ENCODE measurements at regions not wholly inside any gene's neighbourhood (a gene's known extent, or its start where the extent isn't known, plus 50 kb on each side); places are given as distances from the start of the nearest gene placed in this dataset.
A peak's percentile ranks its signal among the peaks of the same experiment; 100 is the strongest.

DNA sequence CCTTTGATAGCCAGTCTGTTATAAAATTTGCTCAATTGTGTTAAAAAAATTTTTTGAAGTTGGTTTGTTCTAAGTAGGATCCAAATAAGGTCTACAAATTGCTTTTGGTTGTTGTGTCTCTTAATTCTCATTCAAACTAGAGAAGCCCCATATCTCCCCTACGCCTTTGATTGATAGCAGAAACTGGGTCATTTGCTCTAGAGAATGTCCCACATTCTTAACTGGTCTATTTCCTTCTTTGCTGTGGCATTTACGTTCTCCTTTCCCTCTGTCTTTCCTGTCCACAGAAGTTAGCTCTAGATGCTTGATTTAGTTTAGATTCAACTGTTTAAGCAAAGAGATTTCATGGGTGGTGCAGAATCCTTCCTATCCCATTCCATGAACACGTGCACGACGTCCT is 174.6 kb upstream of the SVIL start:
- WGBS, 2 donors: 91 to 97% methylated on average over 5 of the region's 5 CpGs
- peaks cover 28 to 39% of the 10 kb centered on the region in 2 donors for H3K4me1 ChIP-seq
- intact Hi-C loops (cut with DNase I): no loop called here
- TF ChIP-seq POLR2A (IDR thresholded peaks at IDR 0.05): no peak
- TF ChIP-seq, protein P1, sequence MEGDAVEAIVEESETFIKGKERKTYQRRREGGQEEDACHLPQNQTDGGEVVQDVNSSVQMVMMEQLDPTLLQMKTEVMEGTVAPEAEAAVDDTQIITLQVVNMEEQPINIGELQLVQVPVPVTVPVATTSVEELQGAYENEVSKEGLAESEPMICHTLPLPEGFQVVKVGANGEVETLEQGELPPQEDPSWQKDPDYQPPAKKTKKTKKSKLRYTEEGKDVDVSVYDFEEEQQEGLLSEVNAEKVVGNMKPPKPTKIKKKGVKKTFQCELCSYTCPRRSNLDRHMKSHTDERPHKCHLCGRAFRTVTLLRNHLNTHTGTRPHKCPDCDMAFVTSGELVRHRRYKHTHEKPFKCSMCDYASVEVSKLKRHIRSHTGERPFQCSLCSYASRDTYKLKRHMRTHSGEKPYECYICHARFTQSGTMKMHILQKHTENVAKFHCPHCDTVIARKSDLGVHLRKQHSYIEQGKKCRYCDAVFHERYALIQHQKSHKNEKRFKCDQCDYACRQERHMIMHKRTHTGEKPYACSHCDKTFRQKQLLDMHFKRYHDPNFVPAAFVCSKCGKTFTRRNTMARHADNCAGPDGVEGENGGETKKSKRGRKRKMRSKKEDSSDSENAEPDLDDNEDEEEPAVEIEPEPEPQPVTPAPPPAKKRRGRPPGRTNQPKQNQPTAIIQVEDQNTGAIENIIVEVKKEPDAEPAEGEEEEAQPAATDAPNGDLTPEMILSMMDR (IDR thresholded peaks at IDR 0.05): no peak
- H3K36me3 ChIP-seq: no peaks in the 10 kb centered on the region
- no peak for DNase-seq
- H3K27me3 ChIP-seq: no peaks in the 10 kb centered on the region
- no peak overlapping the region for H3K4me3 ChIP-seq (replicated peaks in 1 of 3)
- H3K27ac ChIP-seq: no peak overlapping the region
- no peaks in the 10 kb centered on the region for H3K9me3 ChIP-seq

DNA sequence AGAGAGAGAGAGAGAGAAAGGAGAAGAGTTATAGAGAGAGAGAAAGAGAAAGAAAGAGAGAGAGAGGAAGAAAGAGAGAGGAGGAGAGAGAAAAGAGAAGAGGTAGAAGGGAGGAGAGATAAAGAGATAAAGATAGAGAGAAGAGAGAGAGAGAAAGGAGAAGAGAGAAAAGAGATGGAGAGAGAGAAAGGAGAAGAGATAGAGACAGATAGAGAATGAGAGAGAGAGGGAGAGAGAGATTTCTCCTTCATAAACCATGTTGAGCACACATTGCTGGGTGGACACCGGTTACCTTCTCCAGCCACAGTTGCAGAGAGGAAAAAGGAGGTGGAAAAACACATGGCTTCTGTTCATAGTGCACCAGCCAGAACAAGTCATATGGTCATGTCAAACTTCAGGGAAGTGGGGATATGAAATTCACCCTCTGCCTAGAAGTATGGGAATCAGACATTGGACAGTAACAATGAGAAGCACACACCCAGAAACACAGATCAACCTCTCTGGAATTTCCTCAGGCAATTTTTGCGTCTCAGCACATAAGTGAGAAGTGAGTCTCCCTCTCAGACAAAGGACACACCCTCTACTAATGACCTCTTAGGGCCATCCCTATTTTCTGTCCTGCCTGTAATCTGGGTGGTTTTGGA is 172.5 kb upstream of the SVIL start:
- no peak for DNase-seq
- H3K27ac ChIP-seq: no peak overlapping the region
- TF ChIP-seq, protein P1 (IDR thresholded peaks at IDR 0.05): no peak
- TF ChIP-seq POLR2A (IDR thresholded peaks at IDR 0.05): no peak
- intact Hi-C loops (cut with DNase I): no loop called here
- no peaks in the 10 kb centered on the region for H3K27me3 ChIP-seq
- peaks cover 28 to 41% of the 10 kb centered on the region in 2 donors for H3K4me1 ChIP-seq
- no peak overlapping the region for H3K4me3 ChIP-seq (replicated peaks in 1 of 3)
- H3K9me3 ChIP-seq: no peaks in the 10 kb centered on the region
- H3K36me3 ChIP-seq: no peaks in the 10 kb centered on the region
- 79 to 81% methylated on average over 2 of the region's 2 CpGs for WGBS, 2 donors

DNA sequence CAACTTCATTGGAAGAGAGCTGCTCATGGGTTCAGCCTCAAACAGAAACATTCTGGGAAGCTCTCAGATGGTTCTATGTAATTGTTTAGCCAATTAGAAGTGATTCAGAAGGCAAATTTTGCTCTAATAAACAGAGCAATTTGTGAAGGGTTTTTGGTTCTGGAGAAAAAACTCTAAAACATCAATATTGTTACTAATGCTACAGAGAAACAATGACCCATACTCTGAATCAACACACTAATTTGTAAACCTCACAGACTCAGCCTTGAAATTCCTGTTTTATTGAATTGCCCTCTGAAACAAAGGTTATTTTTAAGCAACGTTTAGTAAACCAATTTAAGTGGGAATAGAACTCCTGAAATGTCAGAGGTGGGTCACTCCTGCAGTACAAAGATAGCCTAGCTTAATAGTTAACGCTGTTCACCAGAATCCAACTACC is 171.6 kb upstream of the SVIL start:
- no peaks in the 10 kb centered on the region for H3K9me3 ChIP-seq
- TF ChIP-seq POLR2A (IDR thresholded peaks at IDR 0.05): no peak
- TF ChIP-seq, protein P1 (IDR thresholded peaks at IDR 0.05): no peak
- intact Hi-C loops (cut with DNase I): no loop called here
- no peaks in the 10 kb centered on the region for H3K36me3 ChIP-seq
- H3K4me3 ChIP-seq (replicated peaks in 1 of 3): no peak overlapping the region
- DNase-seq: no peak
- 64 to 65% methylated on average over 2 of the region's 2 CpGs for WGBS, 2 donors
- H3K4me1 ChIP-seq: peaks cover 22 to 34% of the 10 kb centered on the region in 2 donors
- H3K27ac ChIP-seq: peak overlapping the region in 1 of 3 donors; percentile 38
- H3K27me3 ChIP-seq: no peaks in the 10 kb centered on the region

DNA sequence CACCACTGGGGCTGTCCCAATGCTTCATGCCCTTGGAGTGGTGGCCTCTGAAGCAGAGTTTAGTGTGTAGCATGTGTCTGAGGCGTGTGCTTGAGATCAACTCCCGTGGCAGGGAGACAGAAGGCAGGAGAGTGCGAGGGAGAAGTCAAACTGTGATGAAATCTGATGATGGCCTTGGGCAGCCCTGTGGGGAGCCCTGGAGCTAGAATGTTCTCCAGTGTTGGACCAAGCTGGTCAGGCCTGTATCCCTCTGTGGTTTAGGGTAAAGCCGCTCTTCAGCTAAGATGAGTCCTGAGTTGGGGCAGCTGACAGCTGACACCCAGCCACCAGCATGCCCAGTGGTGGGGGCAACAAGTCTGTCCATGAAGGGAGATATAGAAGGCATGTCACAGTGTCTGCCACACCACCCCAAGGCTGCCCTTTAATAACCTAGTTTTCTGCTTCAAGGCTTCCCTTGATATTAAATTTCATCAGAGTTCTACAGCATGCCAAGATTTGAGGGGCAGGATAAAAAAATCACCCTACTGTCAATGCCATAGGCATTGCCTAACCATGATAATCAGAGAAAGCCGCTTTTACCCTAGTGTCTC is 170.5 kb upstream of the SVIL start:
- peaks cover 17 to 28% of the 10 kb centered on the region in 2 donors for H3K4me1 ChIP-seq
- no peak overlapping the region for H3K4me3 ChIP-seq (replicated peaks in 1 of 3)
- H3K9me3 ChIP-seq: no peaks in the 10 kb centered on the region
- no peak for TF ChIP-seq POLR2A (IDR thresholded peaks at IDR 0.05)
- TF ChIP-seq, protein P1 (IDR thresholded peaks at IDR 0.05): no peak
- WGBS, 2 donors: 89 to 95% methylated on average over 5 of the region's 5 CpGs
- peak overlapping the region in 1 of 3 donors; percentile 70 for H3K27ac ChIP-seq
- no peaks in the 10 kb centered on the region for H3K36me3 ChIP-seq
- intact Hi-C loops (cut with DNase I): no loop called here
- H3K27me3 ChIP-seq: no peaks in the 10 kb centered on the region
- DNase-seq: no peak

Measured in thyroid gland (tissue), 4 donors.